ENCODE measurements at regions not wholly inside any gene's neighbourhood (a gene's known extent, or its start where the extent isn't known, plus 50 kb on each side); places are given as distances from the start of the nearest gene placed in this dataset.

GRCh38 chr5:167759057-167759821, 532.2 kb upstream of the WWC1 start:
- Histone ChIP-seq H3K27ac (ENCODE audit: insufficient read depth, low read length, poor library complexity, severe bottlenecking) (no peak overlapping the region), H3K27me3 (replicated peaks; ENCODE audit: control insufficient read depth, insufficient read depth, low read length, poor library complexity, severe bottlenecking) (no peaks in the 10 kb centered on the region), H3K4me3 (ENCODE audit: insufficient read depth, low read depth, low read length, poor library complexity, severe bottlenecking) (no peak overlapping the region), H3K4me1 (ENCODE audit: control insufficient read depth, insufficient read depth, low read length, poor library complexity, severe bottlenecking) (no peaks in the 10 kb centered on the region), H3K9me3 (ENCODE audit: control insufficient read depth, low read length) (no peaks in the 10 kb centered on the region), H3K36me3 (ENCODE audit: control insufficient read depth, insufficient read depth, low read length) (no peaks in the 10 kb centered on the region)
- DNase-seq = no peak

- Histone ChIP-seq H3K36me3 (ENCODE audit: control insufficient read depth, insufficient read depth, low read length) (no peaks in the 10 kb centered on the region), H3K4me3 (ENCODE audit: insufficient read depth, low read depth, low read length, poor library complexity, severe bottlenecking) (no peak overlapping the region), H3K4me1 (ENCODE audit: control insufficient read depth, insufficient read depth, low read length, poor library complexity, severe bottlenecking) (no peaks in the 10 kb centered on the region), H3K9me3 (ENCODE audit: control insufficient read depth, low read length) (no peaks in the 10 kb centered on the region), H3K27ac (ENCODE audit: insufficient read depth, low read length, poor library complexity, severe bottlenecking) (no peak overlapping the region), H3K27me3 (replicated peaks; ENCODE audit: control insufficient read depth, insufficient read depth, low read length, poor library complexity, severe bottlenecking) (no peaks in the 10 kb centered on the region)
- DNase-seq = no peak
Observed at GRCh38 chr5:167763772-167764171, 527.7 kb upstream of the WWC1 start.

- Histone ChIP-seq H3K9me3 (ENCODE audit: control insufficient read depth, low read length) (no peaks in the 10 kb centered on the region), H3K4me3 (ENCODE audit: insufficient read depth, low read depth, low read length, poor library complexity, severe bottlenecking) (no peak overlapping the region), H3K27ac (ENCODE audit: insufficient read depth, low read length, poor library complexity, severe bottlenecking) (no peak overlapping the region), H3K4me1 (ENCODE audit: control insufficient read depth, insufficient read depth, low read length, poor library complexity, severe bottlenecking) (no peaks in the 10 kb centered on the region), H3K36me3 (ENCODE audit: control insufficient read depth, insufficient read depth, low read length) (no peaks in the 10 kb centered on the region), H3K27me3 (replicated peaks; ENCODE audit: control insufficient read depth, insufficient read depth, low read length, poor library complexity, severe bottlenecking) (no peaks in the 10 kb centered on the region)
- DNase-seq = no peak
Observed at GRCh38 chr5:167764641-167765289, 526.7 kb upstream of the WWC1 start.

GRCh38 chr5:167765352-167765751, 526.1 kb upstream of the WWC1 start:
- Histone ChIP-seq H3K27me3 (replicated peaks; ENCODE audit: control insufficient read depth, insufficient read depth, low read length, poor library complexity, severe bottlenecking) (no peaks in the 10 kb centered on the region), H3K36me3 (ENCODE audit: control insufficient read depth, insufficient read depth, low read length) (no peaks in the 10 kb centered on the region), H3K9me3 (ENCODE audit: control insufficient read depth, low read length) (no peaks in the 10 kb centered on the region), H3K4me3 (ENCODE audit: insufficient read depth, low read depth, low read length, poor library complexity, severe bottlenecking) (no peak overlapping the region), H3K4me1 (ENCODE audit: control insufficient read depth, insufficient read depth, low read length, poor library complexity, severe bottlenecking) (no peaks in the 10 kb centered on the region), H3K27ac (ENCODE audit: insufficient read depth, low read length, poor library complexity, severe bottlenecking) (no peak overlapping the region)
- DNase-seq = no peak

- H3K4me3 ChIP-seq (ENCODE audit: insufficient read depth, low read depth, low read length, poor library complexity, severe bottlenecking) = no peak overlapping the region
Observed at GRCh38 chr5:167766957-167767356, 524.5 kb upstream of the WWC1 start.

GRCh38 chr5:167767795-167768194, 523.6 kb upstream of the WWC1 start:
- H3K27ac ChIP-seq (ENCODE audit: insufficient read depth, low read length, poor library complexity, severe bottlenecking) = no peak overlapping the region
- H3K27me3 ChIP-seq (replicated peaks; ENCODE audit: control insufficient read depth, insufficient read depth, low read length, poor library complexity, severe bottlenecking) = no peaks in the 10 kb centered on the region
- no peaks in the 10 kb centered on the region for H3K9me3 ChIP-seq (ENCODE audit: control insufficient read depth, low read length)
- H3K4me1 ChIP-seq (ENCODE audit: control insufficient read depth, insufficient read depth, low read length, poor library complexity, severe bottlenecking) = no peaks in the 10 kb centered on the region
- no peak overlapping the region for H3K4me3 ChIP-seq (ENCODE audit: insufficient read depth, low read depth, low read length, poor library complexity, severe bottlenecking)
- no peak for DNase-seq
- H3K36me3 ChIP-seq (ENCODE audit: control insufficient read depth, insufficient read depth, low read length) = no peaks in the 10 kb centered on the region

More at GRCh38 chr5:167766957-167767356, 524.5 kb upstream of the WWC1 start:
- no peak for DNase-seq
- Histone ChIP-seq H3K4me1 (ENCODE audit: control insufficient read depth, insufficient read depth, low read length, poor library complexity, severe bottlenecking) (no peaks in the 10 kb centered on the region), H3K9me3 (ENCODE audit: control insufficient read depth, low read length) (no peaks in the 10 kb centered on the region), H3K27ac (ENCODE audit: insufficient read depth, low read length, poor library complexity, severe bottlenecking) (no peak overlapping the region), H3K27me3 (replicated peaks; ENCODE audit: control insufficient read depth, insufficient read depth, low read length, poor library complexity, severe bottlenecking) (no peaks in the 10 kb centered on the region), H3K36me3 (ENCODE audit: control insufficient read depth, insufficient read depth, low read length) (no peaks in the 10 kb centered on the region)

- Histone ChIP-seq H3K36me3 (ENCODE audit: control insufficient read depth, insufficient read depth, low read length) (no peaks in the 10 kb centered on the region), H3K27me3 (replicated peaks; ENCODE audit: control insufficient read depth, insufficient read depth, low read length, poor library complexity, severe bottlenecking) (no peaks in the 10 kb centered on the region), H3K4me3 (ENCODE audit: insufficient read depth, low read depth, low read length, poor library complexity, severe bottlenecking) (no peak overlapping the region), H3K4me1 (ENCODE audit: control insufficient read depth, insufficient read depth, low read length, poor library complexity, severe bottlenecking) (no peaks in the 10 kb centered on the region), H3K27ac (ENCODE audit: insufficient read depth, low read length, poor library complexity, severe bottlenecking) (no peak overlapping the region), H3K9me3 (ENCODE audit: control insufficient read depth, low read length) (no peaks in the 10 kb centered on the region)
- no peak for DNase-seq
Observed at GRCh38 chr5:167769846-167770413, 521.5 kb upstream of the WWC1 start.

- H3K27me3 ChIP-seq (replicated peaks; ENCODE audit: control insufficient read depth, insufficient read depth, low read length, poor library complexity, severe bottlenecking) = no peaks in the 10 kb centered on the region
- H3K27ac ChIP-seq (ENCODE audit: insufficient read depth, low read length, poor library complexity, severe bottlenecking) = no peak overlapping the region
- DNase-seq = no peak
- no peak overlapping the region for H3K4me3 ChIP-seq (ENCODE audit: insufficient read depth, low read depth, low read length, poor library complexity, severe bottlenecking)
- no peaks in the 10 kb centered on the region for H3K36me3 ChIP-seq (ENCODE audit: control insufficient read depth, insufficient read depth, low read length)
- no peaks in the 10 kb centered on the region for H3K4me1 ChIP-seq (ENCODE audit: control insufficient read depth, insufficient read depth, low read length, poor library complexity, severe bottlenecking)
- H3K9me3 ChIP-seq (ENCODE audit: control insufficient read depth, low read length) = no peaks in the 10 kb centered on the region
Observed at GRCh38 chr5:167770461-167770860, 521.0 kb upstream of the WWC1 start.

- H3K4me3 ChIP-seq (ENCODE audit: insufficient read depth, low read depth, low read length, poor library complexity, severe bottlenecking) = no peak overlapping the region
- no peak for DNase-seq
- no peaks in the 10 kb centered on the region for H3K4me1 ChIP-seq (ENCODE audit: control insufficient read depth, insufficient read depth, low read length, poor library complexity, severe bottlenecking)
- no peaks in the 10 kb centered on the region for H3K27me3 ChIP-seq (replicated peaks; ENCODE audit: control insufficient read depth, insufficient read depth, low read length, poor library complexity, severe bottlenecking)
- no peak overlapping the region for H3K27ac ChIP-seq (ENCODE audit: insufficient read depth, low read length, poor library complexity, severe bottlenecking)
- H3K9me3 ChIP-seq (ENCODE audit: control insufficient read depth, low read length) = no peaks in the 10 kb centered on the region
- H3K36me3 ChIP-seq (ENCODE audit: control insufficient read depth, insufficient read depth, low read length) = no peaks in the 10 kb centered on the region
Observed at GRCh38 chr5:167771571-167771970, 519.9 kb upstream of the WWC1 start.

GRCh38 chr5:167773668-167774301, 517.7 kb upstream of the WWC1 start:
- Histone ChIP-seq H3K36me3 (ENCODE audit: control insufficient read depth, insufficient read depth, low read length) (no peaks in the 10 kb centered on the region), H3K4me3 (ENCODE audit: insufficient read depth, low read depth, low read length, poor library complexity, severe bottlenecking) (no peak overlapping the region), H3K4me1 (ENCODE audit: control insufficient read depth, insufficient read depth, low read length, poor library complexity, severe bottlenecking) (no peaks in the 10 kb centered on the region), H3K27me3 (replicated peaks; ENCODE audit: control insufficient read depth, insufficient read depth, low read length, poor library complexity, severe bottlenecking) (no peaks in the 10 kb centered on the region), H3K27ac (ENCODE audit: insufficient read depth, low read length, poor library complexity, severe bottlenecking) (no peak overlapping the region), H3K9me3 (ENCODE audit: control insufficient read depth, low read length) (no peaks in the 10 kb centered on the region)
- no peak for DNase-seq

All from effector memory CD4-positive, alpha-beta T cell (primary cell).